Body of pancreas (tissue), 4 donors: ENCODE measurements at regions not wholly inside any gene's neighbourhood (a gene's known extent, or its start where the extent isn't known, plus 50 kb on each side); places are given as distances from the start of the nearest gene placed in this dataset.
"Not testable (repeated sequence)": the region's sequence is repeated elsewhere in the genome, so short reads cannot be mapped to it uniquely, and the experiment has no call there.

ENCODE experiments used
- POLR2A ChIP-seq, 3 donors: fragments of 450-650 bp; IDR thresholded peaks; one replicate each; pipeline ENCODE4 v1.6.1; 2016; ENCODE audit warnings: antibody characterized with exemption in 3 of 3, mild to moderate bottlenecking in 2 of 3
- TF ChIP-seq, protein P1 (sequence below), 7 experiments: fragments of 450-650 bp in 4 of 7; fragments of 200-600 bp in 3 of 7; sonication (generic) in 3 of 7; IDR thresholded peaks; one replicate each; pipeline ENCODE4 v1.5.1; 2016 to 2019; ENCODE audit warnings: antibody characterized with exemption in 7 of 7

- TF ChIP-seq, protein P1, sequence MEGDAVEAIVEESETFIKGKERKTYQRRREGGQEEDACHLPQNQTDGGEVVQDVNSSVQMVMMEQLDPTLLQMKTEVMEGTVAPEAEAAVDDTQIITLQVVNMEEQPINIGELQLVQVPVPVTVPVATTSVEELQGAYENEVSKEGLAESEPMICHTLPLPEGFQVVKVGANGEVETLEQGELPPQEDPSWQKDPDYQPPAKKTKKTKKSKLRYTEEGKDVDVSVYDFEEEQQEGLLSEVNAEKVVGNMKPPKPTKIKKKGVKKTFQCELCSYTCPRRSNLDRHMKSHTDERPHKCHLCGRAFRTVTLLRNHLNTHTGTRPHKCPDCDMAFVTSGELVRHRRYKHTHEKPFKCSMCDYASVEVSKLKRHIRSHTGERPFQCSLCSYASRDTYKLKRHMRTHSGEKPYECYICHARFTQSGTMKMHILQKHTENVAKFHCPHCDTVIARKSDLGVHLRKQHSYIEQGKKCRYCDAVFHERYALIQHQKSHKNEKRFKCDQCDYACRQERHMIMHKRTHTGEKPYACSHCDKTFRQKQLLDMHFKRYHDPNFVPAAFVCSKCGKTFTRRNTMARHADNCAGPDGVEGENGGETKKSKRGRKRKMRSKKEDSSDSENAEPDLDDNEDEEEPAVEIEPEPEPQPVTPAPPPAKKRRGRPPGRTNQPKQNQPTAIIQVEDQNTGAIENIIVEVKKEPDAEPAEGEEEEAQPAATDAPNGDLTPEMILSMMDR (IDR thresholded peaks at IDR 0.05), result not testable (repeated sequence)
- TF ChIP-seq POLR2A (IDR thresholded peaks at IDR 0.05), result peak in 1 of 3 donors; percentile 11
Observed at GRCh38 chr9:67726213-67726988, 132.3 kb upstream of the ANKRD20A1 start.
